IMR-90 (cell line): ENCODE measurements at regions not wholly inside any gene's neighbourhood (a gene's known extent, or its start where the extent isn't known, plus 50 kb on each side); places are given as distances from the start of the nearest gene placed in this dataset.

Experiments
- ATAC-seq: fragments of 200-7000 bp; cut with Tn5 transposase; 2 replicates; pipeline ENCODE4 v1.9.1; 2020; ENCODE audit warnings: low read depth, mild to moderate bottlenecking, moderate library complexity
- BruUV-seq: library from RNA; stranded (reverse); fragments of 400-500 nt; replicated peaks from 2 replicates; lab custom pipeline; 2021; lab: Mats Ljungman, UMichigan
- CTCF ChIA-PET: fragments of 300-600 bp; formaldehyde crosslinking; extraction: SDS; loops from one replicate; lab custom pipeline; 2021; ENCODE audit warnings: antibody characterized with exemption; lab: Yijun Ruan, JAX
- POLR2A ChIA-PET: fragments of 300-600 bp; sonication (Branson Sonifier 250); formaldehyde crosslinking; loops from one replicate; lab custom pipeline; 2022; ENCODE audit warnings: antibody characterized with exemption; ENCODE audit not compliant: unreplicated experiment; lab: Charles Lee
- DNase-seq: peaks from one replicate; pipeline ENCODE4 v3.0.0; 2013
- H2AFZ ChIP-seq: replicated peaks from 2 replicates; pipeline ENCODE3; 2013; ENCODE audit warnings: low read length, mild to moderate bottlenecking; ENCODE audit not compliant: poor library complexity
- H2AK5ac ChIP-seq: 2 replicates; pipeline ENCODE4 v1.6.1; 2013; ENCODE audit warnings: low read depth, low read length, inconsistent platforms
- H2AK9ac ChIP-seq: replicated peaks from 2 replicates; pipeline ENCODE3; 2013; ENCODE audit warnings: mild to moderate bottlenecking, low read depth, low read length, moderate library complexity; ENCODE audit not compliant: poor library complexity
- H2BK120ac ChIP-seq: 2 replicates; pipeline ENCODE4 v1.6.1; 2013; ENCODE audit warnings: low read depth, low read length, inconsistent platforms
- H2BK15ac ChIP-seq: 3 replicates; pipeline ENCODE4 v1.6.1; 2013; ENCODE audit warnings: low read depth, low read length, inconsistent platforms
- H2BK20ac ChIP-seq: 2 replicates; pipeline ENCODE4 v1.6.1; 2013; ENCODE audit warnings: low read depth, mild to moderate bottlenecking, inconsistent platforms, low read length, moderate library complexity
- H2BK5ac ChIP-seq: 2 replicates; pipeline ENCODE4 v1.6.1; 2013; ENCODE audit warnings: mild to moderate bottlenecking, low read depth, low read length, inconsistent platforms; ENCODE audit not compliant: poor library complexity, severe bottlenecking
- H3K14ac ChIP-seq: replicated peaks from 2 replicates; pipeline ENCODE4 v1.6.1; 2013; ENCODE audit warnings: low read depth, low read length, inconsistent platforms
- H3K18ac ChIP-seq: 2 replicates; pipeline ENCODE4 v1.6.1; 2013; ENCODE audit warnings: low read depth, low read length, control low read depth
- H3K23ac ChIP-seq: 2 replicates; pipeline ENCODE4 v1.6.1; 2013; ENCODE audit warnings: low read depth, low read length, inconsistent platforms
- H3K27ac ChIP-seq: 2 replicates; pipeline ENCODE4 v1.5.1; 2013; ENCODE audit warnings: mild to moderate bottlenecking, control low read depth, low read length; ENCODE audit not compliant: insufficient read depth
- H3K27me3 ChIP-seq: 2 replicates; pipeline ENCODE4 v1.6.1; 2013; ENCODE audit warnings: low read length; ENCODE audit not compliant: control insufficient read depth, insufficient read depth
- H3K36me3 ChIP-seq: 2 replicates; pipeline ENCODE4 v1.6.1; 2013; ENCODE audit warnings: low read length, mixed read lengths; ENCODE audit not compliant: control insufficient read depth, insufficient read depth
- H3K4ac ChIP-seq: 2 replicates; pipeline ENCODE4 v1.6.1; 2013; ENCODE audit warnings: low read depth, low read length, inconsistent platforms
- H3K4me1 ChIP-seq: 2 replicates; pipeline ENCODE4 v1.6.1; 2013; ENCODE audit warnings: low read length, mixed read lengths; ENCODE audit not compliant: control insufficient read depth, insufficient read depth
- H3K4me2 ChIP-seq: 2 replicates; pipeline ENCODE4 v1.6.1; 2013; ENCODE audit warnings: low read depth, mild to moderate bottlenecking, control low read depth, low read length, moderate library complexity
- H3K4me3 ChIP-seq: 2 replicates; pipeline ENCODE4 v1.5.1; 2013; ENCODE audit warnings: low read depth, mild to moderate bottlenecking, control low read depth, low read length, moderate library complexity; ENCODE audit not compliant: insufficient read depth
- H3K56ac ChIP-seq: 2 replicates; pipeline ENCODE4 v1.6.1; 2013; ENCODE audit warnings: low read length, inconsistent platforms; ENCODE audit not compliant: insufficient read depth; ENCODE audit errors: extremely low read depth
- H3K79me1 ChIP-seq, 2 experiments: 2 replicates each; pipeline ENCODE4 v1.6.1; 2013; ENCODE audit warnings: low read length in 2 of 2, inconsistent platforms in 1 of 2, low read depth in 1 of 2
- H3K9ac ChIP-seq: 2 replicates; pipeline ENCODE4 v1.6.1; 2013; ENCODE audit warnings: low read depth, low read length, control low read depth
- H3K9me1 ChIP-seq: 2 replicates; pipeline ENCODE4 v1.6.1; 2013; ENCODE audit warnings: low read length, inconsistent platforms; ENCODE audit not compliant: insufficient read depth
- H3K9me3 ChIP-seq: 2 replicates; pipeline ENCODE4 v1.6.1; 2013; ENCODE audit warnings: low read length; ENCODE audit not compliant: control insufficient read depth, insufficient read depth
- H4K20me1 ChIP-seq: 2 replicates; pipeline ENCODE4 v1.6.1; 2013; ENCODE audit warnings: low read length, inconsistent platforms; ENCODE audit not compliant: insufficient read depth
- H4K5ac ChIP-seq: 2 replicates; pipeline ENCODE4 v1.6.1; 2013; ENCODE audit warnings: mild to moderate bottlenecking, low read depth, low read length, control low read depth
- H4K8ac ChIP-seq, 2 experiments: 2 replicates each; pipeline ENCODE4 v1.6.1; 2013; ENCODE audit warnings: low read depth in 2 of 2, low read length in 2 of 2, control low read depth in 1 of 2, inconsistent platforms in 1 of 2
- H4K91ac ChIP-seq: 2 replicates; pipeline ENCODE4 v1.6.1; 2013; ENCODE audit warnings: low read depth, low read length, inconsistent platforms; ENCODE audit not compliant: insufficient read depth
- BHLHE40 ChIP-seq: fragments of 150-350 bp; IDR thresholded peaks from 2 replicates; pipeline ENCODE4 v1.6.1; 2016; ENCODE audit warnings: mild to moderate bottlenecking, low read depth, low read length
- CEBPB ChIP-seq: IDR thresholded peaks from 2 replicates; pipeline ENCODE4 v1.6.1; 2012; ENCODE audit warnings: low read depth, low read length, improper control_type of control experiment
- CHD1 ChIP-seq: IDR thresholded peaks from 2 replicates; pipeline ENCODE4 v1.6.1; 2012; ENCODE audit warnings: low read depth, low read length, improper control_type of control experiment
- CTCF ChIP-seq: conservative IDR thresholded peaks from 2 replicates; pipeline ENCODE4 v1.5.1; 2012; ENCODE audit warnings: mild to moderate bottlenecking, low read depth, low read length, improper control_type of control experiment
- ELK1 ChIP-seq: fragments of 150-350 bp; IDR thresholded peaks from 2 replicates; pipeline ENCODE4 v1.6.1; 2016; ENCODE audit warnings: low read depth, mild to moderate bottlenecking, low read length, moderate library complexity, borderline replicate concordance
- FOS ChIP-seq: fragments of 150-350 bp; IDR thresholded peaks from 2 replicates; pipeline ENCODE4 v1.6.1; 2016; ENCODE audit warnings: low read depth, low read length
- MAFK ChIP-seq: IDR thresholded peaks from 2 replicates; pipeline ENCODE4 v1.6.1; 2012; ENCODE audit warnings: low read depth, low read length, improper control_type of control experiment
- MAZ ChIP-seq: IDR thresholded peaks from 2 replicates; pipeline ENCODE4 v1.6.1; 2012; ENCODE audit warnings: low read depth, mild to moderate bottlenecking, low read length, improper control_type of control experiment, moderate library complexity, borderline replicate concordance
- MXI1 ChIP-seq: IDR thresholded peaks from 2 replicates; pipeline ENCODE4 v1.6.1; 2012; ENCODE audit warnings: low read depth, mild to moderate bottlenecking, low read length, moderate library complexity, borderline replicate concordance
- NFE2L2 ChIP-seq: fragments of 150-350 bp; IDR thresholded peaks from 2 replicates; pipeline ENCODE4 v1.6.1; 2016; ENCODE audit warnings: low read depth, mild to moderate bottlenecking, low read length
- POLR2A ChIP-seq: IDR thresholded peaks from 2 replicates; pipeline ENCODE4 v1.6.1; 2012; ENCODE audit warnings: mild to moderate bottlenecking, low read depth, low read length
- RAD21 ChIP-seq: IDR thresholded peaks from 2 replicates; pipeline ENCODE4 v1.6.1; 2012; ENCODE audit warnings: low read length, improper control_type of control experiment
- RCOR1 ChIP-seq: IDR thresholded peaks from 2 replicates; pipeline ENCODE4 v1.6.1; 2012; ENCODE audit warnings: mild to moderate bottlenecking, low read length, improper control_type of control experiment; ENCODE audit not compliant: insufficient replicate concordance
- RFX5 ChIP-seq: IDR thresholded peaks from 2 replicates; pipeline ENCODE4 v1.8.0; 2012; ENCODE audit warnings: low read depth, mild to moderate bottlenecking, low read length, moderate library complexity
- SMC3 ChIP-seq: fragments of 150-350 bp; IDR thresholded peaks from 2 replicates; pipeline ENCODE4 v1.6.1; 2016; ENCODE audit warnings: low read depth, mild to moderate bottlenecking, antibody characterized with exemption, low read length, moderate library complexity
- USF2 ChIP-seq: fragments of 150-350 bp; IDR thresholded peaks from 2 replicates; pipeline ENCODE4 v1.6.1; 2017; ENCODE audit warnings: mild to moderate bottlenecking, antibody characterized with exemption, low read length, low read depth
- WGBS, 2 experiments: methylation state at CpG; one replicate each; pipeline versions ENCODE4 v1.1.5 to v1.1.7; 2013; ENCODE audit warnings: missing lambda C conversion rate in 2 of 2; ENCODE audit not compliant: insufficient read length in 1 of 2; ENCODE audit errors: extremely low coverage in 2 of 2; 5-methylcytosine and 5-hydroxymethylcytosine counted together
- dilution Hi-C: fragments of 300-500 bp; cut with HindIII; formaldehyde crosslinking; loops from one replicate; pipeline ENCODE4 v1.14.3; 2018; ENCODE audit warnings: low sequenced_read_pairs; ENCODE audit not compliant: unreplicated experiment
- in situ Hi-C: fragments of 300-500 bp; cut with MboI; formaldehyde crosslinking; loops from 3 replicates; pipeline ENCODE4 v1.14.3; 2019; ENCODE audit warnings: low sequenced_read_pairs, inconsistent platforms, mixed read lengths
- intact Hi-C: fragments of 100-400 bp; cut with micrococcal nuclease; formaldehyde crosslinking; loops from 2 replicates; pipeline ENCODE4 v1.10.0; 2022

GRCh38 chr17:73711916-73712315 lies 67.7 kb upstream of the SDK2 start:
- H3K27me3 ChIP-seq, result no peaks in the 10 kb centered on the region
- no peaks in the 10 kb centered on the region for H3K36me3 ChIP-seq
- H2BK15ac ChIP-seq, result no peak overlapping the region
- no peak overlapping the region for H4K5ac ChIP-seq
- peaks cover 34% of the 10 kb centered on the region for H3K9me3 ChIP-seq
- TF ChIP-seq RCOR1 (no peak), CEBPB (no peak), RFX5 (no peak), FOS (no peak), CTCF (no peak), BHLHE40 (no peak), POLR2A (no peak), ELK1 (no peak), RAD21 (no peak), CHD1 (no peak), SMC3 (no peak), NFE2L2 (no peak), MXI1 (no peak), MAFK (no peak), USF2 (no peak), MAZ (no peak)
- H3K23ac ChIP-seq, result no peak overlapping the region
- dilution Hi-C loops, result no loop called here
- no peak for DNase-seq
- intact Hi-C loops, result no loop called here
- H3K18ac ChIP-seq, result no peak overlapping the region
- no peak overlapping the region for H3K27ac ChIP-seq
- H3K4me3 ChIP-seq, result no peak overlapping the region
- H3K4ac ChIP-seq, result no peak overlapping the region
- H2BK20ac ChIP-seq, result no peak overlapping the region
- no peaks in the 10 kb centered on the region for H3K9me1 ChIP-seq
- no peak overlapping the region for H3K56ac ChIP-seq
- H4K91ac ChIP-seq, result no peak overlapping the region
- ChIA-PET CTCF (no interaction called here), POLR2A (no interaction called here)
- no CpG with 5 or more reads among the region's 8 CpGs for WGBS, 2 experiments
- H2BK120ac ChIP-seq, result no peak overlapping the region
- H3K79me1 ChIP-seq, result no peaks in the 10 kb centered on the region
- H3K4me2 ChIP-seq, result no peak overlapping the region
- H2AFZ ChIP-seq, result no peak overlapping the region
- H3K9ac ChIP-seq, result no peak overlapping the region
- H2AK5ac ChIP-seq, result no peak overlapping the region
- H4K8ac ChIP-seq, result no peak overlapping the region
- no peak overlapping the region for H2AK9ac ChIP-seq
- no peaks in the 10 kb centered on the region for H3K4me1 ChIP-seq
- H2BK5ac ChIP-seq, result no peak overlapping the region
- ATAC-seq, result no peak
- BruUV-seq, result no TSS peak
- in situ Hi-C loops, result loop anchor here (25.0 kb wide), 2 partner anchors 100 to 275 kb away; no protein-coding TSS in a partner anchor
- H4K20me1 ChIP-seq, result no peaks in the 10 kb centered on the region
- no peak overlapping the region for H3K14ac ChIP-seq
